Cardiac septum (tissue), 1 donor: ENCODE measurements at regions not wholly inside any gene's neighbourhood (a gene's known extent, or its start where the extent isn't known, plus 50 kb on each side); places are given as distances from the start of the nearest gene placed in this dataset.
"Not testable (repeated sequence)": the region's sequence is repeated elsewhere in the genome, so short reads cannot be mapped to it uniquely, and the experiment has no call there.

Experiments used
- DNase-seq: peaks from one replicate; pipeline ENCODE4 v3.0.0-alpha.2; 2020; ENCODE audit warnings: low spot score
- intact Hi-C: fragments of 100-400 bp; cut with DNase I; formaldehyde crosslinking; loops from one replicate; pipeline ENCODE4 v1.14.0; 2022
- donor health status: DM: no; HTN: no; CAD: no.

GRCh38 chr3:140802898-140803297, 125.0 kb downstream of the TRIM42 start:
- intact Hi-C loops, DNase-seq: not testable (repeated sequence)

GRCh38 chr3:140809316-140809715, 131.5 kb downstream of the TRIM42 start:
- no peak for DNase-seq
- intact Hi-C loops, result no loop called here

GRCh38 chr3:140816372-140817195, 125.1 kb upstream of the SLC25A36 start:
- intact Hi-C loops, result no loop called here
- DNase-seq, result no peak

- DNase-seq, result no peak
- intact Hi-C loops, result no loop called here
Observed at GRCh38 chr3:140821493-140821892, 120.1 kb upstream of the SLC25A36 start.

- intact Hi-C loops, result no loop called here
- DNase-seq, result no peak
Observed at GRCh38 chr3:140822401-140823047, 119.1 kb upstream of the SLC25A36 start.

- DNase-seq, result no peak
- intact Hi-C loops, result no loop called here
Observed at GRCh38 chr3:140823106-140823505, 118.5 kb upstream of the SLC25A36 start.

GRCh38 chr3:140827894-140828293, 113.7 kb upstream of the SLC25A36 start:
- intact Hi-C loops, result no loop called here
- no peak for DNase-seq

GRCh38 chr3:140828585-140828984, 113.1 kb upstream of the SLC25A36 start:
- intact Hi-C loops, result no loop called here

GRCh38 chr3:140829796-140830195, 111.8 kb upstream of the SLC25A36 start:
- intact Hi-C loops, result no loop called here
- no peak for DNase-seq

More at GRCh38 chr3:140828585-140828984, 113.1 kb upstream of the SLC25A36 start:
- no peak for DNase-seq

- intact Hi-C loops, result no loop called here
Observed at GRCh38 chr3:140830391-140830790, 111.2 kb upstream of the SLC25A36 start.

GRCh38 chr3:140832883-140833282, 108.8 kb upstream of the SLC25A36 start:
- intact Hi-C loops, result no loop called here
- no peak for DNase-seq

More at GRCh38 chr3:140830391-140830790, 111.2 kb upstream of the SLC25A36 start:
- no peak for DNase-seq

- intact Hi-C loops, result no loop called here
- DNase-seq, result no peak
Observed at GRCh38 chr3:140834266-140835037, 107.2 kb upstream of the SLC25A36 start.

GRCh38 chr3:140842984-140843649, 98.5 kb upstream of the SLC25A36 start:
- intact Hi-C loops, result no loop called here
- no peak for DNase-seq

- intact Hi-C loops, result no loop called here
- DNase-seq, result no peak
Observed at GRCh38 chr3:140843656-140844055, 98.0 kb upstream of the SLC25A36 start.

- DNase-seq, result no peak
Observed at GRCh38 chr3:140844072-140844471, 97.6 kb upstream of the SLC25A36 start.

GRCh38 chr3:140845882-140846281, 95.8 kb upstream of the SLC25A36 start:
- no peak for DNase-seq
- intact Hi-C loops, result no loop called here

More at GRCh38 chr3:140844072-140844471, 97.6 kb upstream of the SLC25A36 start:
- intact Hi-C loops, result no loop called here

- DNase-seq, result no peak
- intact Hi-C loops, result no loop called here
Observed at GRCh38 chr3:140848666-140849065, 93.0 kb upstream of the SLC25A36 start.

GRCh38 chr3:140850210-140850955, 91.3 kb upstream of the SLC25A36 start:
- intact Hi-C loops, result no loop called here
- no peak for DNase-seq

GRCh38 chr3:140854961-140855360, 86.7 kb upstream of the SLC25A36 start:
- intact Hi-C loops, result no loop called here
- no peak for DNase-seq
